Ovary (tissue), 3 donors: ENCODE measurements at regions not wholly inside any gene's neighbourhood (a gene's known extent, or its start where the extent isn't known, plus 50 kb on each side); places are given as distances from the start of the nearest gene placed in this dataset.

Source experiments
- CTCF ChIP-seq, 3 donors: fragments of 450-650 bp in 2 of 3; fragments of 200-600 bp in 1 of 3; IDR thresholded peaks; one replicate each; pipeline versions ENCODE4 v1.5.1 to v1.8.0; 2016 to 2022; ENCODE audit warnings: antibody characterized with exemption in 3 of 3, mild to moderate bottlenecking in 1 of 3
- EP300 ChIP-seq: sonication (generic); formaldehyde crosslinking; IDR thresholded peaks from one replicate; pipeline ENCODE4 v1.6.1; 2017; ENCODE audit warnings: antibody characterized with exemption
- POLR2A ChIP-seq: fragments of 450-650 bp; IDR thresholded peaks from one replicate; pipeline ENCODE4 v1.6.1; 2017; ENCODE audit warnings: antibody characterized with exemption, mild to moderate bottlenecking, moderate library complexity
- donor health status: DM: no; HTN: no; CAD: no.

- TF ChIP-seq POLR2A (no peak), CTCF (IDR thresholded peaks at IDR 0.05) (no peak), EP300 (no peak)
These were observed 442.2 kb downstream of the SLC6A15 start for GRCh38 chr12:84470361-84470760.
